Body of pancreas (tissue), 4 donors: ENCODE measurements at regions not wholly inside any gene's neighbourhood (a gene's known extent, or its start where the extent isn't known, plus 50 kb on each side); places are given as distances from the start of the nearest gene placed in this dataset.

Source experiments
- ATAC-seq: fragments of 150-250 bp; one replicate; pipeline ENCODE4 v1.9.1; 2016
- DNase-seq, 4 donors: peaks; one replicate each; pipeline ENCODE4 v3.0.0-alpha.2; 2019
- H3K27ac ChIP-seq, 4 donors: fragments of 200-600 bp; sonication (generic); 1 replicate in 3 of 4; 2 replicates in 1 of 4; pipeline versions ENCODE4 v1.5.1 to v1.6.1; 2016 to 2019; ENCODE audit warnings: mild to moderate bottlenecking in 1 of 4, mixed read lengths in 1 of 4, moderate library complexity in 1 of 4
- H3K27me3 ChIP-seq, 2 donors: fragments of 200-600 bp; sonication (generic); one replicate each; pipeline ENCODE4 v1.6.0; 2016; ENCODE audit warnings: mild to moderate bottlenecking in 1 of 2
- H3K36me3 ChIP-seq, 2 donors: fragments of 200-600 bp; sonication (generic); replicated peaks in 1 of 2; 2 replicates each; pipeline ENCODE4 v1.5.1; 2016; ENCODE audit warnings: low read depth in 2 of 2; ENCODE audit not compliant: insufficient read depth in 1 of 2
- H3K4me1 ChIP-seq: fragments of 200-600 bp; sonication (generic); one replicate; pipeline ENCODE4 v1.6.0; 2016
- H3K4me3 ChIP-seq, 2 donors: fragments of 200-600 bp; sonication (generic); 1 replicate in 1 of 2; 2 replicates in 1 of 2; pipeline ENCODE4 v1.5.1; 2016 to 2019
- H3K9me3 ChIP-seq, 3 donors: fragments of 200-600 bp; sonication (generic); 1 replicate in 2 of 3; 2 replicates in 1 of 3; pipeline ENCODE4 v1.5.1; 2016
- CTCF ChIP-seq, 7 experiments: fragments of 450-650 bp in 4 of 7; fragments of 200-600 bp in 3 of 7; sonication (generic) in 3 of 7; IDR thresholded peaks; one replicate each; pipeline ENCODE4 v1.5.1; 2016 to 2019; ENCODE audit warnings: antibody characterized with exemption in 7 of 7
- POLR2A ChIP-seq, 3 donors: fragments of 450-650 bp; IDR thresholded peaks; one replicate each; pipeline ENCODE4 v1.6.1; 2016; ENCODE audit warnings: antibody characterized with exemption in 3 of 3, mild to moderate bottlenecking in 2 of 3
- WGBS, 2 donors: methylation state at CpG; one replicate each; pipeline ENCODE4 v1.1.5; 2017; 5-methylcytosine and 5-hydroxymethylcytosine counted together
- intact Hi-C: fragments of 100-400 bp; cut with DNase I; formaldehyde crosslinking; loops from one replicate; pipeline ENCODE4 v1.15.1; 2023

DNA sequence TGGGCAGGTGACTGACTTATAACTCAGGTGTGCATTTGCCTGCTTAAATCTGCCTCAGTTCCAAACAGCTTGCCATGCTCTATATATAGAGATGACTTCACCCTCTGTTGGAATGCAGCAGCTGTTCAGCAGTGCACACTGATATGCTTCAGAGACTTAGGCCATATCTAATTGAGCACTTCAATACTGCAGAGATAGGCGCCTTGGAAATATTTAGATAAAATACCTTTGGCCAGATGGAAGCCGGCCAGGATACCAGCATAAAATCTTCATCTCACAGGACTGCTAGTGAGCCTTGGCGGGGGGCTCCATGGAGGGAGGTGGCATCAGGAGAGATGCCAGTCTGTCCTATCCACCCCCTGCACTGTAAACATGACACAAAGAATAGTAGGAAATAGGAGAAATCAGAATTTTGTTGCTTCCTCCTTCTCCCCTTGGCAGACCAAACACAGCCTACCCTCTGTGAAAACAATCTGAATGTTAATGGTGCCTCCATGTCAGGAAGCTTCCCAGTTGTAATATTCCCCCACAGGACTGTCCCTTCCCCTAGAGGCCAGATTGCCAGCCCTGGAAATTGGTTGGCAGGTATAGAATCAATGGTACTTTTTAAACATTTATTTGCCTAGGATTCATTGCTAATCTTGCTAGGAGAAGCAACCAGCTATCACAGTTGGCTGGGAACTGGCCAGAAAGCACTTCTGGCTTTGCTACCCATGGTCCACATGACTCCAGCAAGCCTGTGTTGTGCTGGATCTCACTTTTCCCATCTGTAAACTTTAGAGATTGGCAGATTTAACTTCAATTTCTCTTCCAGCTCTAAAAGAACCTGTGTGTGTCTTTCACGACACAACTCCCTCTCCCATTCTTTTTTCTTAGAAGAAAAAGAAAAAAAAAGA lies 215.5 kb upstream of the KCNMB2 start:
- intact Hi-C loops: no loop called here
- 29 to 37% methylated on average over 4 of the region's 4 CpGs for WGBS, 2 donors
- H3K27me3 ChIP-seq: no peaks in the 10 kb centered on the region
- ATAC-seq: peak; percentile 100
- DNase-seq: peak; percentile 71 to 81 (median 74)
- peaks cover 27% of the 10 kb centered on the region for H3K4me1 ChIP-seq
- peak in 2 of 7 experiments; percentile 10 to 14 for TF ChIP-seq CTCF (IDR thresholded peaks at IDR 0.05)
- no peak for TF ChIP-seq POLR2A (IDR thresholded peaks at IDR 0.05)
- H3K27ac ChIP-seq: peak overlapping the region; percentile 57 to 81 (median 72)
- H3K9me3 ChIP-seq: no peaks in the 10 kb centered on the region
- H3K4me3 ChIP-seq: no peak overlapping the region
- H3K36me3 ChIP-seq: no peaks in the 10 kb centered on the region

- TF ChIP-seq POLR2A (IDR thresholded peaks at IDR 0.05): no peak
- TF ChIP-seq CTCF (IDR thresholded peaks at IDR 0.05): no peak
- ATAC-seq (no peak), DNase-seq (no peak)
- Histone ChIP-seq H3K4me3 (no peak overlapping the region), H3K27me3 (no peaks in the 10 kb centered on the region), H3K4me1 (peaks cover 22% of the 10 kb centered on the region), H3K9me3 (no peaks in the 10 kb centered on the region), H3K27ac (no peak overlapping the region), H3K36me3 (no peaks in the 10 kb centered on the region)
- 84 to 85% methylated on average over 5 of the region's 5 CpGs for WGBS, 2 donors
- intact Hi-C loops: no loop called here
These were observed 211.9 kb upstream of the KCNMB2 start for GRCh38 chr3:178324356-178324755.

GRCh38 chr3:178325330-178325729 lies 210.9 kb upstream of the KCNMB2 start:
- Histone ChIP-seq H3K36me3 (no peaks in the 10 kb centered on the region), H3K4me1 (peaks cover 13% of the 10 kb centered on the region), H3K27me3 (no peaks in the 10 kb centered on the region), H3K27ac (no peak overlapping the region), H3K9me3 (no peaks in the 10 kb centered on the region), H3K4me3 (no peak overlapping the region)
- intact Hi-C loops: no loop called here
- 2% methylated on average over 1 of the region's 1 CpG for WGBS, 2 donors
- ATAC-seq (no peak), DNase-seq (no peak)
- peak in 5 of 7 experiments; percentile 38 to 58 (median 54) for TF ChIP-seq CTCF (IDR thresholded peaks at IDR 0.05)
- no peak for TF ChIP-seq POLR2A (IDR thresholded peaks at IDR 0.05)

DNA sequence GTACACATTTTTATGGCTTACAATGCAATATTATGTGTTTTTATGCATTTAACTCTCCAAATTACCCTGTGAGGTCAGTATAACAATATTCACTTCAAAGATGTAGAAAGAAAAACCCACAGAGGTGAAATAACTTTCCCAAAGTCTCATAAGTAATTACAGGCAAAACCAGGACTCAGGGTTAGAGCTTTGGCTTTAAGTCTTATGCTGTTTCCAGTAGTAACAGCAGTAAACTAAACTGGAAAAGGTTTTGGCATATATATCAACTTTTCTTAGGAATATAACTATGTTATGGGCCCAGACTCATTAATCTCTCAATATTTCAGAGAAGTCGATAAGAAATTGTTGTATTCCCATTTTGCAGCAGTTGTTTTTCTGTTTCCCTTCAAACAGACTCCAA lies 206.3 kb upstream of the KCNMB2 start:
- 76 to 79% methylated on average over 1 of the region's 1 CpG for WGBS, 2 donors
- intact Hi-C loops: no loop called here
- Histone ChIP-seq H3K27me3 (no peaks in the 10 kb centered on the region), H3K27ac (no peak overlapping the region), H3K9me3 (no peaks in the 10 kb centered on the region), H3K4me3 (no peak overlapping the region), H3K36me3 (no peaks in the 10 kb centered on the region), H3K4me1 (no peaks in the 10 kb centered on the region)
- ATAC-seq (no peak), DNase-seq (no peak)
- no peak for TF ChIP-seq POLR2A (IDR thresholded peaks at IDR 0.05)
- TF ChIP-seq CTCF (IDR thresholded peaks at IDR 0.05): no peak

- no peak overlapping the region for H3K27ac ChIP-seq
- TF ChIP-seq CTCF (IDR thresholded peaks at IDR 0.05): no peak
- no peak for TF ChIP-seq POLR2A (IDR thresholded peaks at IDR 0.05)
- WGBS, 2 donors: 89 to 95% methylated on average over 3 of the region's 3 CpGs
- no peaks in the 10 kb centered on the region for H3K27me3 ChIP-seq
- no peaks in the 10 kb centered on the region for H3K9me3 ChIP-seq
- no peaks in the 10 kb centered on the region for H3K36me3 ChIP-seq
- no peak overlapping the region for H3K4me3 ChIP-seq
- intact Hi-C loops: no loop called here
- DNase-seq (no peak), ATAC-seq (no peak)
- no peaks in the 10 kb centered on the region for H3K4me1 ChIP-seq
These were observed 202.0 kb upstream of the KCNMB2 start for GRCh38 chr3:178334239-178334638.
